Lung (tissue), 11 donors: ENCODE measurements at regions not wholly inside any gene's neighbourhood (a gene's known extent, or its start where the extent isn't known, plus 50 kb on each side); places are given as distances from the start of the nearest gene placed in this dataset.

Experiments used
- ATAC-seq: fragments of 200-7000 bp; cut with Tn5 transposase; one replicate; pipeline ENCODE4 v1.9.1; 2020; ENCODE audit warnings: moderate number of reproducible peaks; ENCODE audit not compliant: insufficient read depth, low FRiP score
- DNase-seq, 3 donors: peaks; one replicate each; pipeline ENCODE4 v3.0.0-alpha.2; 2013 to 2017
- H3K27ac ChIP-seq, 2 donors: one replicate each; pipeline ENCODE4 v1.5.1; 2013; ENCODE audit warnings: mild to moderate bottlenecking in 2 of 2, moderate library complexity in 2 of 2, control low read depth in 1 of 2, inconsistent platforms in 1 of 2, low read depth in 1 of 2, low read length in 1 of 2
- H3K27me3 ChIP-seq, 3 donors: one replicate each; pipeline ENCODE4 v1.5.1; 2013; ENCODE audit warnings: low read length in 2 of 3; ENCODE audit not compliant: control insufficient read depth in 3 of 3, insufficient read depth in 3 of 3
- H3K36me3 ChIP-seq, 4 donors: one replicate each; pipeline ENCODE4 v1.5.1; 2013; ENCODE audit warnings: low read length in 4 of 4, mild to moderate bottlenecking in 1 of 4, moderate library complexity in 1 of 4; ENCODE audit not compliant: control insufficient read depth in 4 of 4, insufficient read depth in 4 of 4
- H3K4me1 ChIP-seq, 5 donors: one replicate each; pipeline ENCODE4 v1.5.1; 2013; ENCODE audit warnings: low read length in 5 of 5, mild to moderate bottlenecking in 2 of 5, moderate library complexity in 1 of 5; ENCODE audit not compliant: control insufficient read depth in 5 of 5, insufficient read depth in 5 of 5
- H3K4me3 ChIP-seq: one replicate; pipeline ENCODE4 v1.5.1; 2013; ENCODE audit warnings: mild to moderate bottlenecking, control low read depth, moderate library complexity
- H3K9ac ChIP-seq, 2 donors: one replicate each; pipeline ENCODE4 v1.5.1; 2013; ENCODE audit warnings: low read length in 2 of 2, control low read depth in 1 of 2; ENCODE audit not compliant: insufficient read depth in 1 of 2
- H3K9me3 ChIP-seq, 4 donors: one replicate each; pipeline ENCODE4 v1.5.1; 2013; ENCODE audit warnings: low read length in 3 of 4, mild to moderate bottlenecking in 1 of 4, moderate library complexity in 1 of 4; ENCODE audit not compliant: control insufficient read depth in 4 of 4, insufficient read depth in 3 of 4
- CTCF ChIP-seq: IDR thresholded peaks from 2 replicates; pipeline ENCODE4 v1.5.1; 2012; ENCODE audit warnings: mild to moderate bottlenecking; ENCODE audit errors: control extremely low read depth, extremely low read depth
- WGBS, 2 donors: extraction: QIAGEN DNeasy Blood & Tissue Kit; methylation state at CpG; one replicate each; pipeline ENCODE4 v1.1.7; 2013; 5-methylcytosine and 5-hydroxymethylcytosine counted together
- donor health status: control.
- donor health status: control.
- donor health status: Bipolar disorder and iron deficiency.
- donor health status: healthy.
- donor health status: DM: yes; HTN: yes; CAD: no.

- Histone ChIP-seq H3K36me3 (no peaks in the 10 kb centered on the region), H3K4me1 (peaks cover 0 to 16% (median 3%) of the 10 kb centered on the region in 5 donors), H3K4me3 (no peak overlapping the region), H3K27ac (no peak overlapping the region), H3K27me3 (no peaks in the 10 kb centered on the region), H3K9me3 (no peaks in the 10 kb centered on the region), H3K9ac (no peak overlapping the region)
- DNase-seq (peak; percentile 20 to 82 (median 80)), ATAC-seq (no peak)
- 48 to 73% methylated on average over 2 of the region's 2 CpGs for WGBS, 2 donors
- no peak for TF ChIP-seq CTCF
Observed at GRCh38 chr9:85377731-85378289, 363.9 kb downstream of the AGTPBP1 start.

GRCh38 chr9:85368781-85369180 is 373.0 kb downstream of the AGTPBP1 start:
- Histone ChIP-seq H3K27me3 (peaks cover 0 to 2% (median 0%) of the 10 kb centered on the region in 3 donors), H3K27ac (no peak overlapping the region), H3K9ac (no peak overlapping the region), H3K4me1 (no peaks in the 10 kb centered on the region), H3K36me3 (no peaks in the 10 kb centered on the region), H3K4me3 (no peak overlapping the region), H3K9me3 (no peaks in the 10 kb centered on the region)
- no peak for TF ChIP-seq CTCF
- 77 to 85% methylated on average over 1 of the region's 1 CpG for WGBS, 2 donors
- no peak for ATAC-seq
- DNase-seq: no peak

GRCh38 chr9:85359161-85359560 is 382.6 kb downstream of the AGTPBP1 start:
- H3K4me3 ChIP-seq: no peak overlapping the region
- no peaks in the 10 kb centered on the region for H3K4me1 ChIP-seq
- 84 to 89% methylated on average over 5 of the region's 5 CpGs for WGBS, 2 donors
- no peak overlapping the region for H3K9ac ChIP-seq
- TF ChIP-seq CTCF: no peak
- DNase-seq (no peak), ATAC-seq (no peak)
- no peaks in the 10 kb centered on the region for H3K36me3 ChIP-seq
- no peaks in the 10 kb centered on the region for H3K27me3 ChIP-seq
- H3K9me3 ChIP-seq: peaks cover 0 to 6% (median 2%) of the 10 kb centered on the region in 4 donors
- no peak overlapping the region for H3K27ac ChIP-seq

- 95% methylated on average over 6 of the region's 6 CpGs for WGBS, 2 donors
- no peak for TF ChIP-seq CTCF
- Histone ChIP-seq H3K36me3 (no peaks in the 10 kb centered on the region), H3K9ac (no peak overlapping the region), H3K27ac (no peak overlapping the region), H3K27me3 (peaks cover 0 to 3% (median 0%) of the 10 kb centered on the region in 3 donors), H3K4me1 (no peaks in the 10 kb centered on the region), H3K4me3 (no peak overlapping the region), H3K9me3 (peaks cover 0 to 2% (median 0%) of the 10 kb centered on the region in 4 donors)
- no peak for ATAC-seq
- DNase-seq: no peak
Observed at GRCh38 chr9:85349046-85349445, 392.7 kb downstream of the AGTPBP1 start.
